ENCODE measurements at regions not wholly inside any gene's neighbourhood (a gene's known extent, or its start where the extent isn't known, plus 50 kb on each side); places are given as distances from the start of the nearest gene placed in this dataset.

DNA sequence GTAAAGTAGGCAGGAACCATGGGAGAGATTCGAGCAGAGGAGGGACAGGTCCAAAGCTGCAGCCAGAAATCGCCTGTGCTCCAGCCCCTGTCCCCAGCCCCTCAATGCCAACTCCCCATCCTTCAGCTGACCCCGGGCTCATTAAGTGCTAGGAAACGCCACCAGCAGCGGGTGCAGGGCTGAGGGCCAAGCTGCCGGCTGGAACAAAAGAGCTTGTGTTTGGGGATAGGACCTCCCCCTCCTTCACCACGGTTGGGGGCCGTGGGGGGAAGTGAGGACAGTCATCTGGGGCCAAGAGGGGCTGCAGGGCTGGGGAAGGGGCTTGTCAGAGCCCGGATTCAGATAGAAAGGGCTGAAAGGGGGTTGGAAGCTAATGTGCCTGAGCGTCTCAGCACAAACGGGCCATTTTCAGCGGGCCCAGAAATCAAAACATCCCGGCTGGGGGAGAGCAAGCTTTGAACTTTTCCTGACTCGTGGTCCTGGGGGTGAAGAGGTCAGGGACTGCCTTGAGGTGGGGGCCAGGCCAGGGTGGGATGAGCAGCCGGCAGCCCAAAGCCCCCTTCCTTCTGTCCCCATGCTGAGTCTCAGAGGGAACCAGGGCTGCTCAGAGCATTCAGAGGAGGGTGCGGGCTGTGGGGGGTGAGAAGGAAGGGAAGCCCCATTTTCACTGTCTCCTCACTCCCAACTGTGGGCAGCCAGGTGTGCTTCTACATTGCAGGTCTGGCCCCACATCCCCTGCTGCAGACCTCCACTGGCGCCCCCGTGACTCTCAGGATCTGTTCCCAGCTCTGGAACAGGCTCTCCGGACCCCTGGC lies 69.4 kb upstream of the DAB2IP start:
- TF ChIP-seq, protein P1, sequence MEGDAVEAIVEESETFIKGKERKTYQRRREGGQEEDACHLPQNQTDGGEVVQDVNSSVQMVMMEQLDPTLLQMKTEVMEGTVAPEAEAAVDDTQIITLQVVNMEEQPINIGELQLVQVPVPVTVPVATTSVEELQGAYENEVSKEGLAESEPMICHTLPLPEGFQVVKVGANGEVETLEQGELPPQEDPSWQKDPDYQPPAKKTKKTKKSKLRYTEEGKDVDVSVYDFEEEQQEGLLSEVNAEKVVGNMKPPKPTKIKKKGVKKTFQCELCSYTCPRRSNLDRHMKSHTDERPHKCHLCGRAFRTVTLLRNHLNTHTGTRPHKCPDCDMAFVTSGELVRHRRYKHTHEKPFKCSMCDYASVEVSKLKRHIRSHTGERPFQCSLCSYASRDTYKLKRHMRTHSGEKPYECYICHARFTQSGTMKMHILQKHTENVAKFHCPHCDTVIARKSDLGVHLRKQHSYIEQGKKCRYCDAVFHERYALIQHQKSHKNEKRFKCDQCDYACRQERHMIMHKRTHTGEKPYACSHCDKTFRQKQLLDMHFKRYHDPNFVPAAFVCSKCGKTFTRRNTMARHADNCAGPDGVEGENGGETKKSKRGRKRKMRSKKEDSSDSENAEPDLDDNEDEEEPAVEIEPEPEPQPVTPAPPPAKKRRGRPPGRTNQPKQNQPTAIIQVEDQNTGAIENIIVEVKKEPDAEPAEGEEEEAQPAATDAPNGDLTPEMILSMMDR (conservative IDR thresholded peaks at IDR 0.05; ENCODE audit: low read depth, low read length), result no peak
- TF ChIP-seq EZH2 (IDR thresholded peaks at IDR 0.05; ENCODE audit: borderline replicate concordance, low read depth, low read length, poor library complexity, severe bottlenecking), result no peak

All from A673 (cell line).